MM.1S (cell line): ENCODE measurements at regions not wholly inside any gene's neighbourhood (a gene's known extent, or its start where the extent isn't known, plus 50 kb on each side); places are given as distances from the start of the nearest gene placed in this dataset.

ENCODE experiments used
- EZH2 ChIP-seq: fragments of 300-600 bp; sonication (generic); optimal IDR thresholded peaks from 2 replicates; pipeline ENCODE3; 2017; ENCODE audit warnings: low read depth, mild to moderate bottlenecking, antibody characterized with exemption, low read length, mixed read lengths
- EZH2phosphoT487 ChIP-seq: fragments of 300-600 bp; sonication (generic); IDR thresholded peaks from 2 replicates; pipeline ENCODE4 v1.6.1; 2018; ENCODE audit warnings: antibody characterized with exemption, low read length
- TF ChIP-seq, protein P1 (sequence below): fragments of 300-600 bp; sonication (generic); IDR thresholded peaks from 2 replicates; pipeline ENCODE4 v1.5.1; 2016; ENCODE audit warnings: antibody characterized with exemption, low read length, mixed read lengths

DNA sequence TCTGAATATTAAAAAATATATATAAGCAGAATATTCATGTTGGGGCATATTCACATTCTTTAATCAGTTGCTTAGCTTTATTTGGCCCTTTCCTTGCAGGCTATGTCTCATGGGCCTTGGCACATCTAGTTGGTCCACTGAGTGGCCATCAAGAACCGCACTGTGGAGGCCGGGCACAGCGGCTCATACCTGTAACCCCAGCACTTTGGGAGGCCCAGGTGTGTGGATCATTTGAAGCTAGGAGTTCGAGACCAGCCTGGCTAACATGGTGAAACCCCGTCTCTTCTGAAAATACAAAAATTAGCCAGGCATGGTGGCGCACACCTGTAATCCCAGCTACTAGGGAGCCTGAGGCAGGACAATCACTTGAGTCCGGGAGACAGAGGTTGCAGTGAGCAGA, 127.6 kb upstream of the TANK start:
- TF ChIP-seq, protein P1, sequence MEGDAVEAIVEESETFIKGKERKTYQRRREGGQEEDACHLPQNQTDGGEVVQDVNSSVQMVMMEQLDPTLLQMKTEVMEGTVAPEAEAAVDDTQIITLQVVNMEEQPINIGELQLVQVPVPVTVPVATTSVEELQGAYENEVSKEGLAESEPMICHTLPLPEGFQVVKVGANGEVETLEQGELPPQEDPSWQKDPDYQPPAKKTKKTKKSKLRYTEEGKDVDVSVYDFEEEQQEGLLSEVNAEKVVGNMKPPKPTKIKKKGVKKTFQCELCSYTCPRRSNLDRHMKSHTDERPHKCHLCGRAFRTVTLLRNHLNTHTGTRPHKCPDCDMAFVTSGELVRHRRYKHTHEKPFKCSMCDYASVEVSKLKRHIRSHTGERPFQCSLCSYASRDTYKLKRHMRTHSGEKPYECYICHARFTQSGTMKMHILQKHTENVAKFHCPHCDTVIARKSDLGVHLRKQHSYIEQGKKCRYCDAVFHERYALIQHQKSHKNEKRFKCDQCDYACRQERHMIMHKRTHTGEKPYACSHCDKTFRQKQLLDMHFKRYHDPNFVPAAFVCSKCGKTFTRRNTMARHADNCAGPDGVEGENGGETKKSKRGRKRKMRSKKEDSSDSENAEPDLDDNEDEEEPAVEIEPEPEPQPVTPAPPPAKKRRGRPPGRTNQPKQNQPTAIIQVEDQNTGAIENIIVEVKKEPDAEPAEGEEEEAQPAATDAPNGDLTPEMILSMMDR, result no peak
- TF ChIP-seq EZH2 (no peak), EZH2phosphoT487 (no peak)
